SK-N-SH (cell line): ENCODE measurements at regions not wholly inside any gene's neighbourhood (a gene's known extent, or its start where the extent isn't known, plus 50 kb on each side); places are given as distances from the start of the nearest gene placed in this dataset.

ENCODE experiments used
- CTCF ChIA-PET: fragments of 300-600, 350-600 bp; formaldehyde crosslinking; extraction: SDS; loops from one replicate; lab custom pipeline; 2021; lab: Yijun Ruan, JAX
- POLR2A ChIA-PET: fragments of 350-600 bp; sonication (Branson Sonifier 250); formaldehyde crosslinking; extraction: SDS; loops from one replicate; lab custom pipeline; 2020; ENCODE audit warnings: antibody characterized with exemption, inconsistent platforms; lab: Yijun Ruan, JAX
- DNase-seq: peaks from one replicate; pipeline ENCODE4 v3.0.0; 2012
- H2AFZ ChIP-seq: fragments of 200-600 bp; sonication (generic); 2 replicates; pipeline ENCODE4 v1.8.1; 2016; ENCODE audit warnings: antibody characterized with exemption, mild to moderate bottlenecking, low read depth
- H3F3A ChIP-seq: fragments of 200-600 bp; sonication (generic); replicated peaks from 2 replicates; pipeline ENCODE3; 2016; ENCODE audit warnings: antibody characterized with exemption, mild to moderate bottlenecking; ENCODE audit not compliant: insufficient read depth
- H3K27ac ChIP-seq, 2 experiments: fragments of 200-500 bp in 1 of 2; fragments of 200-600 bp in 1 of 2; sonication (Bioruptor generic) in 1 of 2; sonication (generic), shearing (Covaris generic) in 1 of 2; 2 replicates each; pipeline versions ENCODE4 v1.5.1 to v1.6.1; 2014 to 2016; ENCODE audit warnings: low read depth in 2 of 2, inconsistent platforms in 1 of 2, low read length in 1 of 2, mild to moderate bottlenecking in 1 of 2, mixed read lengths in 1 of 2
- H3K27me3 ChIP-seq: fragments of 200-600 bp; sonication (generic), shearing (Covaris generic); 2 replicates; pipeline ENCODE4 v1.6.1; 2016; ENCODE audit warnings: mixed run types; ENCODE audit not compliant: insufficient read depth
- H3K36me3 ChIP-seq, 2 experiments: fragments of 200-500 bp in 1 of 2; fragments of 200-600 bp in 1 of 2; sonication (Bioruptor generic) in 1 of 2; sonication (generic) in 1 of 2; replicated peaks in 1 of 2; 2 replicates each; pipeline versions ENCODE3 to v1.5.1; 2014 to 2016; ENCODE audit warnings: low read length in 1 of 2, mild to moderate bottlenecking in 1 of 2; ENCODE audit not compliant: insufficient read depth in 2 of 2, control insufficient read depth in 1 of 2
- H3K4me1 ChIP-seq, 2 experiments: fragments of 200-500 bp in 1 of 2; fragments of 200-600 bp in 1 of 2; sonication (Bioruptor generic) in 1 of 2; sonication (generic), shearing (Covaris generic) in 1 of 2; 2 replicates each; pipeline versions ENCODE4 v1.5.1 to v1.6.1; 2014 to 2016; ENCODE audit warnings: low read depth in 1 of 2, low read length in 1 of 2, mixed run types in 1 of 2; ENCODE audit not compliant: insufficient read depth in 2 of 2, control insufficient read depth in 1 of 2
- H3K4me2 ChIP-seq: fragments of 200-600 bp; sonication (generic), shearing (Covaris generic); 2 replicates; pipeline ENCODE4 v1.6.1; 2017; ENCODE audit warnings: mixed run types
- H3K4me3 ChIP-seq, 2 experiments: fragments of 200-500 bp in 1 of 2; fragments of 200-600 bp in 1 of 2; sonication (Bioruptor generic) in 1 of 2; sonication (generic), shearing (Covaris generic) in 1 of 2; 2 replicates each; pipeline versions ENCODE4 v1.5.1 to v1.8.1; 2014 to 2016; ENCODE audit warnings: low read depth in 2 of 2, inconsistent platforms in 1 of 2, low read length in 1 of 2, mild to moderate bottlenecking in 1 of 2, mixed read lengths in 1 of 2, moderate library complexity in 1 of 2
- H3K79me2 ChIP-seq: fragments of 200-600 bp; sonication (generic); 2 replicates; pipeline ENCODE4 v1.8.1; 2017; ENCODE audit warnings: mild to moderate bottlenecking; ENCODE audit not compliant: insufficient read depth
- H3K9ac ChIP-seq: fragments of 200-600 bp; sonication (generic); 2 replicates; pipeline ENCODE4 v1.6.1; 2017; ENCODE audit warnings: mixed run types
- H3K9me2 ChIP-seq: fragments of 200-600 bp; sonication (generic); 2 replicates; pipeline ENCODE4 v1.6.1; 2017; ENCODE audit warnings: mixed run types
- H3K9me3 ChIP-seq: fragments of 200-600 bp; sonication (generic); 2 replicates; pipeline ENCODE4 v1.6.1; 2017; ENCODE audit warnings: mixed run types, mild to moderate bottlenecking, moderate library complexity
- H4K20me1 ChIP-seq: fragments of 200-600 bp; sonication (generic); 2 replicates; pipeline ENCODE4 v1.6.1; 2017; ENCODE audit warnings: mild to moderate bottlenecking, mixed run types; ENCODE audit not compliant: insufficient read depth
- CTCF ChIP-seq: fragments of 200-600 bp; sonication (generic); IDR thresholded peaks from 2 replicates; pipeline ENCODE4 v1.6.1; 2017; ENCODE audit warnings: antibody characterized with exemption, mild to moderate bottlenecking, moderate library complexity
- ELF1 ChIP-seq: IDR thresholded peaks from 2 replicates; pipeline ENCODE4 v1.4.0; 2012
- EZH2phosphoT487 ChIP-seq: fragments of 200-600 bp; sonication (generic); IDR thresholded peaks from 2 replicates; pipeline ENCODE4 v1.6.1; 2017; ENCODE audit warnings: low read depth, mixed run types, mild to moderate bottlenecking, antibody characterized with exemption, moderate library complexity, borderline replicate concordance
- FOSL2 ChIP-seq: IDR thresholded peaks from 2 replicates; pipeline ENCODE4 v1.4.0; 2012; ENCODE audit warnings: low read depth, mild to moderate bottlenecking, moderate library complexity, borderline replicate concordance
- NRF1 ChIP-seq: IDR thresholded peaks from 2 replicates; pipeline ENCODE4 v1.6.1; 2012; ENCODE audit warnings: low read depth, mild to moderate bottlenecking, low read length
- PBX3 ChIP-seq: IDR thresholded peaks from 2 replicates; pipeline ENCODE4; 2012
- POLR2AphosphoS5 ChIP-seq: IDR thresholded peaks from 2 replicates; pipeline ENCODE4 v1.6.1; 2012; ENCODE audit warnings: low read depth, low read length
- RXRA ChIP-seq: IDR thresholded peaks from 2 replicates; pipeline ENCODE4 v1.4.0; 2012; ENCODE audit warnings: low read depth, mild to moderate bottlenecking, borderline replicate concordance
- SIN3A ChIP-seq: IDR thresholded peaks from 2 replicates; pipeline ENCODE4 v1.6.1; 2012; ENCODE audit warnings: low read depth, mild to moderate bottlenecking, low read length, moderate library complexity, borderline replicate concordance
- SMC3 ChIP-seq: IDR thresholded peaks from 2 replicates; pipeline ENCODE4 v1.6.1; 2012; ENCODE audit warnings: low read depth, low read length, improper control_type of control experiment
- USF1 ChIP-seq: IDR thresholded peaks from 2 replicates; pipeline ENCODE4 v1.4.0; 2012; ENCODE audit warnings: low read depth, borderline replicate concordance
- ZBTB33 ChIP-seq: IDR thresholded peaks from 2 replicates; pipeline ENCODE4 v1.4.0; 2012; ENCODE audit warnings: low read depth, borderline replicate concordance
- WGBS: methylation state at CpG from one replicate; pipeline ENCODE4 v1.1.6; 2017; ENCODE audit warnings: low lambda C conversion rate; 5-methylcytosine and 5-hydroxymethylcytosine counted together

GRCh38 chr4:158347556-158347955 lies 137.3 kb downstream of the TMEM144 start:
- no peak for TF ChIP-seq RXRA
- Histone ChIP-seq H3K36me3 (no peaks in the 10 kb centered on the region), H3K9me3 (no peaks in the 10 kb centered on the region), H3K4me3 (no peak overlapping the region), H3K9ac (no peak overlapping the region), H2AFZ (no peak overlapping the region), H3K4me1 (no peaks in the 10 kb centered on the region), H3K79me2 (no peaks in the 10 kb centered on the region), H3F3A (no peaks in the 10 kb centered on the region), H3K27me3 (no peaks in the 10 kb centered on the region), H3K4me2 (no peak overlapping the region), H4K20me1 (no peaks in the 10 kb centered on the region), H3K9me2 (no peaks in the 10 kb centered on the region), H3K27ac (no peak overlapping the region)
- POLR2A ChIA-PET = no interaction called here
- CTCF ChIA-PET = interaction anchor here (1.1 kb wide), 1 partner anchor 92 kb away, joined by 3 read pairs; no protein-coding TSS in a partner anchor
- WGBS = 10% methylated on average over 1 of the region's 1 CpG
- no peak for DNase-seq

- no peaks in the 10 kb centered on the region for H3K36me3 ChIP-seq
- H2AFZ ChIP-seq = no peak overlapping the region
- H3K4me1 ChIP-seq = no peaks in the 10 kb centered on the region
- no peaks in the 10 kb centered on the region for H3K9me3 ChIP-seq
- no peak overlapping the region for H3K27ac ChIP-seq
- H3F3A ChIP-seq = no peaks in the 10 kb centered on the region
- no peak overlapping the region for H3K4me3 ChIP-seq
- CTCF ChIA-PET = interaction anchor here (0.6 kb wide), 1 partner anchor 316 kb away, joined by 3 read pairs; no protein-coding TSS in a partner anchor
- no peaks in the 10 kb centered on the region for H4K20me1 ChIP-seq
- POLR2A ChIA-PET = no interaction called here
- no peak overlapping the region for H3K9ac ChIP-seq
- no peaks in the 10 kb centered on the region for H3K9me2 ChIP-seq
- H3K79me2 ChIP-seq = no peaks in the 10 kb centered on the region
- 64% methylated on average over 1 of the region's 1 CpG for WGBS
- H3K27me3 ChIP-seq = no peaks in the 10 kb centered on the region
- DNase-seq = no peak
- H3K4me2 ChIP-seq = no peak overlapping the region
- TF ChIP-seq CTCF (no peak), PBX3 (no peak), USF1 (no peak), SMC3 (no peak)
Observed at GRCh38 chr4:158350161-158350560, 139.9 kb downstream of the TMEM144 start.

- Histone ChIP-seq H3F3A (no peaks in the 10 kb centered on the region), H3K27ac (no peak overlapping the region), H4K20me1 (no peaks in the 10 kb centered on the region), H3K27me3 (no peaks in the 10 kb centered on the region), H3K9me2 (no peaks in the 10 kb centered on the region), H3K4me2 (no peak overlapping the region), H3K4me1 (no peaks in the 10 kb centered on the region), H3K9ac (no peak overlapping the region), H3K9me3 (no peaks in the 10 kb centered on the region), H3K4me3 (no peak overlapping the region), H3K79me2 (no peaks in the 10 kb centered on the region), H3K36me3 (no peaks in the 10 kb centered on the region), H2AFZ (no peak overlapping the region; the same call in 1 of the 2 replicates)
- POLR2A ChIA-PET = no interaction called here
- DNase-seq = no peak
- WGBS = 38% methylated on average over 4 of the region's 4 CpGs
- CTCF ChIA-PET = no interaction called here
- TF ChIP-seq ELF1 = no peak
- no peak for TF ChIP-seq CTCF
- no peak for TF ChIP-seq POLR2AphosphoS5
- TF ChIP-seq NRF1 = no peak
- no peak for TF ChIP-seq FOSL2
- no peak for TF ChIP-seq ZBTB33
- TF ChIP-seq SIN3A = no peak
- no peak for TF ChIP-seq EZH2phosphoT487
Observed at GRCh38 chr4:158353541-158354304, 143.4 kb downstream of the TMEM144 start.
